Dedifferentiated amniotic fluid mesenchymal stem cell (primary cell): ENCODE measurements at regions not wholly inside any gene's neighbourhood (a gene's known extent, or its start where the extent isn't known, plus 50 kb on each side); places are given as distances from the start of the nearest gene placed in this dataset.
"Not testable (repeated sequence)": the region's sequence is repeated elsewhere in the genome, so short reads cannot be mapped to it uniquely, and the experiment has no call there.

Source experiments
- DNase-seq: peaks from one replicate; pipeline ENCODE4 v3.0.0-alpha.2; 2016; ENCODE audit errors: extremely low spot score

DNA sequence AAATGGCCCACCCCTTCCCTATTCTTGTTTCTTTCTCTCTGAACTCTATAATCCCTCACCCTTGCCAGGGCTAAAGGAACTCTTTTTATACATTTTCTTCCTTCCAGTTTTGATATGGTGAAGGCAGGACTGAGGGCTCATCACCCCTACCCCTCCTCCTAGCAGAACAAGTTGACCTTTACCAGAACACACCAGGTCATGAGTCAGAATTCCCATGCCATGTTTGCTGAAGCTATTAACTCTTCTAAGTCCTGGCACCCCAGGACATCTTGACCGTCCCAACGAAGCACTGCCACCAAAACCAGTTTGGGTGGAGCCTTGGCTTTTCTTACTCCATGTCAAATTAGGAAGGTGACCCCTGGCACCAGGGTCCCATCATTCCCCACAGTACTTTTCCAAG lies 57.5 kb upstream of the DYNLT3 start:
- DNase-seq, result no peak

DNA sequence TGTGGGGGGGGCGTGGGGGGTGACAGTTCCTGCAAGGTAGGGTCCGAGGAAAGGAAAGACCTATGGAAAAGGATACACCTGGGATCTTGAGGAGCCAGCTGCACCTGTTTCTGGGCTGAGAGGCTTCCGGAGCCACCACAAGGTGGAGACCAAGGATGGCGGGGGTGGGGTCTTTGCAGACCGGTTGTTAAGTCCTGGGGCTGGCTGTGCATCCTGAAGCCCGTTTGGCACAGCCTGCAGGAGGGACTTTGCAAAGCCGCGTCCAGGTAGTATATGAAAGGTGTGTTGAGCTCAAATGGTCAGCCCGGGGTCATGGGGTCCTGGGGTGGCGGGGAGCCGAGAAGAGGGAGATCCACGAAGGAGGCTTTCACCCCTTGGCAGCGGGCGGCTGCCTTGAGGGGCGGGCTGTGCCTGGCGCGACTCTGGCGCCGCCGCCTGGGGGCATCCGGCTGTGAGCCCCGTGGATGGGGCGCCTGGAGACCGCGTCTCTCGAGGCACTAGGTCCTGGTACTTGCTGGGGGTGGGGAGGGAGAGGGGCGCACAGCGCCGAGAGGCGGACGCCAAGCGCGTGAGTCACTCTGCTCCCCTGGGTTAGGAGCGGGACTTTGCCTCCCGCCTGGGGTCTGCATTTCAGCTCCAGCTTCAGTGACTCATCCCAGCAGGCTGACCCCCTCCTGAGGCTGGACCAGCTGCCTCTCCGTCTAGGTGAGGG lies 58.2 kb upstream of the DYNLT3 start:
- no peak for DNase-seq

DNA sequence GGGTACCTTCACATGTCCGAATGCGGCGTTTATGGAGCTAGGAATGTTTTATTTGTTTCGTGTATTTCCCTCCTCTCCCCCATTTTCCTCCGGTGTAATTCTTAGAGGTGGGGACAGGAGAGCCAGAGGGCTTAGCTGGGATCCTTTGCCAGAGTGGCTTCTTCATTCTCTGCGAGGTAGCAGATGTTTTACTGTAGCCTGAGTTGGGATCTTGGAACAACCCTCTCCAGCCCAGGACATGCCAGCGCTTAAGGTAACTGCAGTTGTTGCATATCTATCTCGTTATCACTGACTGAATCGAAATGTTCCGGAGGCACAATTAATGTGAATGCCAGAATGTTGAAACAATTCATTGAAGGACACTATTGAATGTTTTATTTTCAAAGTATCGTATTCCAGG lies 59.0 kb upstream of the DYNLT3 start:
- DNase-seq, result no peak

DNA sequence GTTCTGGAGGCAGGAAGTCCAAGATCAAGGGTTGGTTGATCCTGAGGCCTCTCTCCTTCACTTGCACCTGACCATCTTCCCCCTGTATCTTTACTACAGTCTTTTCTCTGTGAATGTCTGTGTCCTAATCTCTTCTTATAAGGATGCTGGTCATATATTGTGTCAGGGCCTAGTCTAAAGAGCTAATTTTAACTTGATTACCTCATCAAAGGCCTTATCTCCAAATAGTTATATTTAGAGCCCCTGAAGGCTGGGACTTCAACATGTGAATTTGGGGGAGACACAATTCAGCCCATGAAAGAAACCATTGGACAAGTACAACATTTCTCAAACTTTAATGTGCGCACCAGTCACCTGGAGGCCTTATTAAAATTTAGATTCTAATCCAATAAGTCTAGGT lies 62.8 kb upstream of the DYNLT3 start:
- DNase-seq, result no peak

DNA sequence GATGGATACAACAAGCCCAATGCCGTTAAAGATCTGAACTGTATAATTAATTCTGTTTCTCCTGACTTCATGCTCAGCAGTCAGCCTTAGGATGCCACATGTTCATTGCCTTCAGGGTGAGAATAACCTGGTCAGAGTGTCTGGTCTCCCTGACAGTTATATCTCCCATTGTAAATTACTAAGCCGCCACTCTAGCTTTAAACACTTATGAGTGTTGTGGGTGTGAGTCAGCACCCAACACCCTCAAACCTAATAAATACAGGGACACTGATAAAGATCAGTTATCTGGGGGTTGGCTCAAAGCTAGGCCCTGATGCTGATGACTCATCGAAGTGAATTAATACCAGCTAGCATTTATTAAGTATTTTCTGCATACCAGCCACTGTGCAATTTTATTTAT lies 64.9 kb upstream of the DYNLT3 start:
- no peak for DNase-seq

DNA sequence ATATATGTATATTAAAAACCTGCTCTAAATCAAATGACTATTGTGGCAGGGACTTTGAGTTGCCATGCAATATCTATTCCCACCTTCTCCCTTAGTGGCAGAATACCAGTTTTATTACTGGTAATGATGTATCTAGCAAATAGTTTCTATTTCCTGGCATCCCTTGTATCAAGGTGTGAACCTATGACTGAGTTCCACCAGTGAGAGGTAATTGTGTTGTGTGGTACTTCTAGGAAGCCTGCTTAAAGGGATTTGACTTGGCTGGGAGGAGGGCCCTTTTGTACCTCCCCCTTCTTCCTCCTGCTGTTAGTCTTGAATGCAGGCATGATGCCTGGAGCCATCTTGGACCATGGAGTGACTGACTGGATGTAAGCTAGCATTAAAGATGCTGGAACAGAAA lies 65.4 kb upstream of the DYNLT3 start:
- no peak for DNase-seq

DNA sequence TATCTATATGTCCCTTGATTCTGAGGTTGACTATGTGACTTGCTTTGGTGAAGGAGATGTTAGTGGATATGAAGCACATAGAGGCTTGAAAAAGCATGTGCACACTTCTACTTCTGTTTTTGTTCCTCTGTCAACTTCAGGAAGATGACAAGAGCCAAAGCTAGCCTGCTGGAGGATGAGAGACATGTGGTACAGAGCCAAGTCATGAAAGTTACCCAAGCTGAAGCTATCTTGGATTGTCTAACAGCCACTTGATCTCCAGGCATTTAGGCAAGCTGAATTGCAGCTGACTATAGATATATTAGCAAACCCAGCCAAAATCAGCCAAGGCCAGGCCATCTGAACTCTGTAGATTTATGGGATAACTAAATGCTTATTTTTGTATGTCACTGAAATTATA lies 70.8 kb upstream of the DYNLT3 start:
- no peak for DNase-seq

DNA sequence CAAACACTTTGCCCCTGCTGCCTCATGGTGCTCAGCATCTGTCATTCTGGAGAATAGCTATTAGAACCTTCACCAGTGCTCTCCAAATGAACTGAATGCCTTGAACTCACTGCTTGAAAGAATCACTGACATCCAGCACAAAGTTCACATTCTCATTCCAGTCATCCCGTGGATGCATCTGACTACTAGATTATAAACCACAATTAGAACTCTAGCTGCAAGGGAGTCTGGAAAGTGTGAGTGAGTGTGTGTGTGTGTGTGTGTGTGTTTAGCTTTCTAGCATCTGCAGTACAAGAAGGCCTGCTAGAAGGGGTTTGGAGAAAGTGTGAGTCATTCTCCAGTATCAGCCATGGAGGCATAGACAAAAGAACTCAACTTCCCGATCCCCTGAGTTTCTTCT lies 71.3 kb upstream of the DYNLT3 start:
- DNase-seq, result no peak

DNA sequence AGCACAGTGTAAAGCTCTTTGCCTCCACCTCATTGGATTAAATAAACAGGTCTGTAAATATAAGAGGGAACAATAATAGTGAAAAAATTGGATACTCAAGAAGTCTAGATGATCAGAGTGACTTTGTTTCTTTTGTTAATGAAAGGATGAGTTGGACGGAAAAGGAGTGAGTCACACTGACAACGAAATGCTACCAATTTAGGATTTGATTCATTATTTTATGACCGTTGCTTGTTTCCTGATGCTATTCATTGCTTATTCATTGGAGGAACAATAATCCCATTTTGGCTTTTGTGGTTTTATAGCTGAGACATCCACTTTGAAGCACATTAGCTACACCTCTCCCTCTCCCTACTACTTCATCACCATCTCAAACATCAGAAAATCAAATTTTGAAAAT lies 74.4 kb upstream of the DYNLT3 start:
- DNase-seq, result no peak

DNA sequence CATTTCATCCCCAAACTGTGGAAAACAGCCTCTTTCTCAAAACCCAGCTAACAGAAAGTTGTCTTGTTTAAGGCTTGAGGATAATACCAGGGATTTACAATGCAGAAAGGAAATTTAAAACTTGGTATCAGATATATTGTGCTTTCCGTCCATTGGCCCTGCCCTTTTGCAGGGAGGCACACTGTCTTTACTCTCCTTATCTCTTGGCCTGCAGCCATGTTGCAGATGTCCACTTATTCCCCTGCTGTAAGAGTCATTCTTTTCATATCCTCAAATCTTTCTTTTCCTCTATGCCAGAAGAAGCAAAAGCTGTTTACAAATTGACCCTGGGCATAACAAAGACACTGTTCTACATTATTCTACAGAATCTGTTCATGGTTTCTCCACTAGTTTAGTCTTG lies 75.6 kb upstream of the DYNLT3 start:
- DNase-seq, result no peak

DNA sequence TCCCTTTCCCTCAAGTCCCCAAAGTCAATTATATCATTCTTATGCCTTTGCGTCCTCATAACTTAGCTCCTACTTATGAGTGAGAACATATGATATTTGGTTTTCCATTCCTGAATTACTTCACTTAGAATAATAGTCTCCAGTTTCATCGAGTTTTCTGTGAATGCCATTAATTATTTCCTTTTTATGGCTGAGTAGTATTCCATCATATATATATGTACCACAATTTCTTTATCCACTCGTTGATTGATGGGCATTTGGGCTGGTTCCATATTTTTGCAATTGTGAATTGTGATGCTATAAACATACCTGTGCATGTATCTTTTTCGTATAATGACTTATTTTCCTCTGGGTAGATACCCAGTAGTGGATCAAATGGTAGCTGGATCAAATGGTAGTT lies 78.4 kb upstream of the DYNLT3 start:
- DNase-seq, result not testable (repeated sequence)

DNA sequence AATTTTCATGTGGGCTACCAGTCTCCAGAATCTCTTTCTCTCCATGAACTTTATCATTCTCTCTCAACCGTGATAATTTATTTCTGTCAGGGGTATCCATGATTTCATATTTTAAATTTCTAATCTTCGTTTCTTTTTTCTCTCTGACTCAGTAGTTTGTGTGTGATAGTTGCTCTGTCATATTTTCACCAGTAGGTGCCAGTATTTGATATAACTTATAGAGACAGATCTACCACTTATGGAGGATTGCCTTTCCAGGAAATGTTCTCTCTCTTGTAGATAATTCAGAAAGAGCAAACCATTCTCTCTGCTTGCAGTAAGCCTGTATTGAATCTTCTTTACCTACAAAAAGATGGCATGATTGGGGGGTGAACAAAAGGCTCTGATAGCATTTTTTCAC lies 79.3 kb upstream of the DYNLT3 start:
- peak; percentile 55 for DNase-seq

DNA sequence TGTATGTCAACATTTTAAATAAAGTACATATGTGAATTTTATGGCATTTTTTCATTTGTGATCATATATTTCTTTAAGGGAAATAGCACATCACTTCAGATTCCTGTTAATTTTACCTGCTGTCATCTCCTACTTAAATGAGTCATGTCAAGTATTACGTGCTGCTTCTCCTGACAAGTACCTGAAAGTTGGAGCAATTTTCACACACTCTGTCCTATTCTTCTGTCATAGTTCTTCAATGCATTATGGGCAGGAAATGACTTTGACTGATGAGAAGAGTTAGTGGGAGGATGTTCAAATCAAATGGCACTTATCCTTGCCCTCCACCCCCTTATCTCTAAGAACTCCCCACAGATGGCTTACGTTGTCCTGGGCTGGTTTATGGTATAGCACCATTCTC lies 64.2 kb upstream of the SYTL5 start:
- no peak for DNase-seq

DNA sequence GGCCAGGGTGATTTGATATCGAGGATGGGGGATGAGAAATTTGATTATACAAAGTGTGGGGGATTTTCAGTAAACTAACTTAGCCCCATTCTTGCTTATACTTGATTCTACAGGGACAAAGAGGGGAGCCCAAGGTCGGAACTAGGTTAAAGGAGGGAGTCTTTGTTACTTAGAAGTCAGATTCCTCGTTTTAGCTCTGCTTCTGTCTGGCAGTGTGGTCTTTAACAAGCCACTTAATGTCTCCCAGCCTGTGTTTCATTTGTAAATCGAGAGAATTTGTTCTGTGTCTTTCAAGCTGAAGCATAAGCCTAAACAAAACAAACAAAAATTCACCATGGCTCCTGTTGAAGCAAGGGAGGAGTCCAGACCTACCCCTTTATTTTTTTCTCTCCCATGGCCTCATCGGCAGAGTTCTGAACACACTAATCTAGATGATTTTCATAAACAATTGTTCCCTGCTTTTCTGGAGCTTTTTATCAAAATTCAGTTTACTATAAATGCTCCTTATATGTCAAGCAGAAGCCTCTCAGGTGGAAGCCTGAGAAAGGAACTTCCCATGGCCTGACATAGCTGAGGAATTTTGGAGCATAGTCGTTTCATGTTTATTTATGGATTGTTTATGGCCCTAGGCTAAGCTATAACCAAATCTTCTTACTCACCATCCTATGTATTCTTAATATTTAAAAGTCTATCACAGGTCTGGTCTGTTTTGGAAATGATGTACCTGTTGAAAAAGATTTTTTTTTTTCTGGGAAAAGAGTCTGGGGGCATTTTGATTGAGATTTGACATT lies 62.6 kb upstream of the SYTL5 start:
- DNase-seq, result no peak

DNA sequence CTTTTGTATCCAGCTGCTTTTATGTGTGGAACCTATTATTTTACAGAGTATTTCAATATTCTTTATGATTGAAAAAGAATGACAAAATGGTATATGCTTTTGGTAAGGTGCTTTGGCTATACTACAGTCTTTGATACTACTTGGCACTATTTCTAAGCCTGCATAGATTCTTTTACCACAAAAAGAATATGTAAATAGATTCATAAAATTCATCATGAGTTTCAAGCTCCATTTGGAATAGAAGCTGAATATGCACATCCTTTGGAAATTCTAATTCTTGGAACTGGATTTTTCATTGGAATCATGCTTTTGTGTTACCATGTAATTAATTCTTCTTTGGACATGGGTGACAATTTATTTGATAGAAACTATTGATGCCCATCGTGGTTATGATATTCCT lies 60.2 kb upstream of the SYTL5 start:
- DNase-seq, result no peak

DNA sequence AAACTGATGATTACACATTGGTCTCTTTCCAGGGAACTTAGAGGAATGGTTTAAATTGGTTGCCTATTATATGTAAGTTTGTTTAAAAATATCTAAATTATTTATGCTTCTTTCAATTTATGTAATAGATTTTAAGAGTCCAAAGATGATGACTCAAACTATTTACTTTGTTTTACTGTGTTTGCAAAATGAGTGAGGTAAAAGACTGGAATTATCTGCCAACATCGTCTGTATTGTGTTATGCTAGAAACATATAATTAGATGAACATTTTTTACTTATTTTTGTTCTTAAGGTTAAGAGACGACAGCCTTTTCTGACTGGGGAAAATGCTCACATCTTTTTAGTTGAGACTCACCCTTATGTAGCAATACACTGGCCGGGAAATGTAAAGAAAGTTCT lies 51.1 kb upstream of the SYTL5 start:
- DNase-seq, result no peak

DNA sequence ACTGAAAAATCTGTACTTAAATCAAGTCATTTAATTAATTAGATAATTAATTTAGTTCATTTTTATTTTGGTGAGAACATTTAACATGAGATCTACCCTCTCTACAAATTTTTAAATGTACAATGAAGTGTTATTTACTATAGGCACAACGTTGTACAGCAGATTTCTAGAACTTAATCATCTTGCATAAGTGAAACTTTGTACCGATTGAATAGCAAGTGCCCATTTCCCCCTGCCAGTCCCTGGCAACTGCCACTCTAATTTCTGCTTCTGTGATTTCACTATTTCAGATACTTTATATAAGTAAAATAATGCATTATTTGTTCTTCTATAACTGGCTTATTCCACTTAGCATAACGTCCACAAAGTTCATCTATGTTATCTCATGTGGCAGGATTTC lies 50.1 kb upstream of the SYTL5 start:
- no peak for DNase-seq
